GM23338 (cell line): ENCODE measurements at regions not wholly inside any gene's neighbourhood (a gene's known extent, or its start where the extent isn't known, plus 50 kb on each side); places are given as distances from the start of the nearest gene placed in this dataset.

Source experiments
- CREB1 ChIP-seq: fragments of 250-450 bp; sonication (Bioruptor Pico); IDR thresholded peaks from 2 replicates; pipeline ENCODE4 v1.5.0; 2020; ENCODE audit warnings: low read depth, mild to moderate bottlenecking, moderate library complexity
- CTCF ChIP-seq, 2 experiments: fragments of 200-600 bp in 1 of 2; sonication (generic) in 1 of 2; conservative IDR thresholded peaks; 2 replicates each; pipeline versions ENCODE4 v1.5.1 to v1.6.1; 2016 to 2017; ENCODE audit warnings: antibody characterized with exemption in 2 of 2, low read depth in 2 of 2, mild to moderate bottlenecking in 2 of 2, moderate library complexity in 1 of 2
- ETS1 ChIP-seq: IDR thresholded peaks from 2 replicates; pipeline ENCODE4 v1.6.1; 2016; ENCODE audit warnings: antibody characterized with exemption
- EZH2 ChIP-seq: fragments of 200-600 bp; sonication (generic); IDR thresholded peaks from one replicate; pipeline ENCODE4 v1.8.0; 2017; ENCODE audit warnings: antibody characterized with exemption, mild to moderate bottlenecking, low read depth; ENCODE audit not compliant: unreplicated experiment
- EZH2phosphoT487 ChIP-seq: fragments of 200-600 bp; sonication (generic); IDR thresholded peaks from one replicate; pipeline ENCODE4 v1.8.1; 2018; ENCODE audit warnings: antibody characterized with exemption; ENCODE audit not compliant: unreplicated experiment
- JUNB ChIP-seq: IDR thresholded peaks from one replicate; pipeline ENCODE4 v1.6.1; 2016; ENCODE audit warnings: antibody characterized with exemption; ENCODE audit not compliant: unreplicated experiment
- POLR2AphosphoS5 ChIP-seq: IDR thresholded peaks from 2 replicates; pipeline ENCODE4 v1.6.1; 2016; ENCODE audit warnings: antibody characterized with exemption, low read depth
- REST ChIP-seq: IDR thresholded peaks from one replicate; pipeline ENCODE4 v1.6.1; 2018; ENCODE audit warnings: antibody characterized with exemption; ENCODE audit not compliant: unreplicated experiment
- STAT1 ChIP-seq: IDR thresholded peaks from one replicate; pipeline ENCODE4 v1.6.1; 2016; ENCODE audit warnings: antibody characterized with exemption; ENCODE audit not compliant: unreplicated experiment
- ZNF114 ChIP-seq: fragments of 250-450 bp; sonication (Bioruptor Pico); IDR thresholded peaks from 2 replicates; pipeline ENCODE4 v1.5.0; 2020; ENCODE audit warnings: mild to moderate bottlenecking, moderate library complexity

- TF ChIP-seq EZH2: no peak
- TF ChIP-seq CTCF (conservative IDR thresholded peaks at IDR 0.05; ENCODE audit: low read depth in 2 of 2): no peak
- TF ChIP-seq POLR2AphosphoS5: no peak
- TF ChIP-seq EZH2phosphoT487: no peak
- TF ChIP-seq ZNF114 (CRISPR knock-in tag): no peak
- no peak for TF ChIP-seq REST
- TF ChIP-seq CREB1 (CRISPR knock-in tag): no peak
- TF ChIP-seq STAT1: no peak
- no peak for TF ChIP-seq ETS1
- no peak for TF ChIP-seq JUNB
Observed at GRCh38 chr20:20970841-20971240, 135.3 kb downstream of the LINC00237 start.
